ENCODE measurements at regions not wholly inside any gene's neighbourhood (a gene's known extent, or its start where the extent isn't known, plus 50 kb on each side); places are given as distances from the start of the nearest gene placed in this dataset.
"Not testable (repeated sequence)": the region's sequence is repeated elsewhere in the genome, so short reads cannot be mapped to it uniquely, and the experiment has no call there.

DNA sequence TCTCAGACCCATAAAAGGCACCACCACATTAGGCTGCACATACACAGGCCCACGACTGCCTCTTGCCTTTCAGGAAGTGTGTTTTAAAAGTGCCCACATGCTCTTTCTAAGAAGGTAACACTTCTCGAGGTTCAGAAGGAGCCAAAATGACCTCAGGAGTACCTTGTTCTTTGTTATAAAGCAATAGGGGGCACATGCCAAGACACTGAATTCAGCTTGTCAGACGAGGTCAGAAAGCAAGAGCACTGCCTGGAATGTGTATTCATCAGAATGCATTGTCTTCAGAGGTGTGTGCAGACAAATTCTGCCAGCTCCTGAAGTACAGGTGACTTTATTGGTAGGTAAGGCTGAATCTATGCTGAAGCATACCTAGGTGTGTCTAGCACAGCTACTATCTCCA lies 114.5 kb upstream of the IRX1 start:
- DNase-seq: no peak

DNA sequence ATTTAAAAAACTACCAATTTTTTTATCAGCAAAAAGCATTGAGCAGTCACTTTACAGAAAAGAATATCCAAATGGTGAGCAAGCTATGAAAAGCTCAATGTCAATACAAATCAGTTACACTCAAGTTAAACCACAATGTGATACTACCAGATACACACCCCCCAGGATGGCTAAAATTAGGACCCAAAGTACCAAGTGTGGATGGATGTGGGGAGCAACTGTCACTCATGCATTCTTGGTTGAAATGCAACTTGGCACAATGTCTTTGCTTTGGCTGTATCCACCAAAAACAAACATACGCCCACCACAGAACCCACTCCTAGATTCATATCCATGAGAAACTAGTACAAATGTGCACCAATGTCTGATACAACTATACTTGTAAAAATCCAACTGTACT lies 120.0 kb upstream of the IRX1 start:
- DNase-seq: no peak

DNA sequence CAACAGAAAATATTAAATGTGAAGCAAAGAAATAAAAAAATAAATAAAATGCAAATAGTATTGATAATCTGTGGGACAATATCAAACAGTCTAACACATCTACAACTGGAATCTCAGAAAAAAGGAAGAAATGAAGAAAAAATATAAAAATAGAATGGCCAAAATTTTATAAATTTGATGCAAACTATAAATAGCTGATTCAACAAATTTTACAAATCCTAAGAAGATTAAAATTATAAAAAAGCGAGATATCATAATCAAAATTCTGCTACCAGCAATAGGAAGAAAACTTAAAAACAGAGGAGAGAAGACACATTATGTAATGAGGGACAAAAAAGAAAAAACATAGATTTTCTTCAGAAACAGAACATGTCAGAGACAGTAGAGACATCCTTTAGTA lies 129.2 kb upstream of the IRX1 start:
- no peak for DNase-seq

DNA sequence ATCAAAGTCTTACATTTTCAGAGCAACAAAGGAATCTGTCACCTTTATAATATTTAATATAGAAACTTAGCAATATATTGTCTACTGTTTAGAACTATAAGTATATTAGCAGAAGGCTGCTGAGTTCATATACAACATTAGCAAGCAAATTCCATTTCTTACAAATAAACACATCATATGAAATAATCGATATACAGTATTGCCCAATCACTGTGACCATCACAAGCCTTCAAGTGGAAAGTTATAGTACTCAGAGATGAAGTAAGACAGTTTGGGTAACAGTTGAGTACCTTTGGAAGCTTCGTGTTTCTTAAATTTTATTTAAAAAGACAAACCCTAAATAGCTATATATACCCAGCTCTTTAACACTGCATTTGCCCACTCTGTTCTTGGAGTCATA lies 135.2 kb upstream of the IRX1 start:
- no peak for DNase-seq

DNA sequence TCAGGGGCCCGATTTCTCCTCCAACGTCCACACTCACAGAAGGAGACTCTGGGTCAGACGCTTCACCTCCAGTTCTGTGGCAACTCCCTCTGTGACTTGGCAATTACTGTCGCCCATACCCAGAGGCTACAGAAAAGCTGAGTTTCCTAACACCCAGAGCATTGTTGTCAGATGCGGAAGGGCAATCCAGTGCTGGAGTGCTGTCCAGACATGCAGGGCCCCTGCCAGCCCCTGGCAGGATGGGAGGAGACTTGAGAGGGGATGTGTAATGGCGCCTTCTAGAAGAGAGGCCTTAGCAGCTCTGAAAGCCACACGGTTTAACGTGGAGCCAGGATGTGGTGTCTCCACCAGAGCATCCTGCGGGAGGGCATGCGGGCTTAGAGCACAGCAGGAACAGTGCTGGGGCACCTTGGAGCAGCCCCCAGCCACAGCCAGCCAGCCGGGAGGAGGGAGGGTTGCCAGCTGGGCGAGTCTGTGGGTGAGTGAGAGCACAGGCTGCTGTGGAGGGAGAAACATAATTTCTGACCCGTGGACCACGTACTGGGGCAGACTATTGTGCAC lies 139.4 kb upstream of the IRX1 start:
- no peak for DNase-seq

DNA sequence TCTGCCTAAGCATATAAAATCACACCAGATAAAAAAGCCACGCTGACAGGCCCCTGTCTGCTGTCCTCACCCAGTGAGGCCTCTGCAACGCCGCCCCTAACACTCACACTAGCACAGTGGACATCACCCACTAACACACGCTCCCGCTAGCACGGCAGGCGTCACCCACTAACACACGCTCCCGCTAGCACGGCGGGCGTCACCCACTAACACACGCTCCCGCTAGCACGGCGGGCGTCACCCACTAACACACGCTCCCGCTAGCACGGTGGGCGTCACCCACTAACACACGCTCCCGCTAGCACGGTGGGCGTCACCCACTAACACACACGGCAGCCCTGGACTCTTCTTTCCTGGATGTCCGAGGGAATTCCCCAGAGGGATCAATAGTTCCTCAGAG lies 141.6 kb upstream of the IRX1 start:
- not testable (repeated sequence) for DNase-seq

DNA sequence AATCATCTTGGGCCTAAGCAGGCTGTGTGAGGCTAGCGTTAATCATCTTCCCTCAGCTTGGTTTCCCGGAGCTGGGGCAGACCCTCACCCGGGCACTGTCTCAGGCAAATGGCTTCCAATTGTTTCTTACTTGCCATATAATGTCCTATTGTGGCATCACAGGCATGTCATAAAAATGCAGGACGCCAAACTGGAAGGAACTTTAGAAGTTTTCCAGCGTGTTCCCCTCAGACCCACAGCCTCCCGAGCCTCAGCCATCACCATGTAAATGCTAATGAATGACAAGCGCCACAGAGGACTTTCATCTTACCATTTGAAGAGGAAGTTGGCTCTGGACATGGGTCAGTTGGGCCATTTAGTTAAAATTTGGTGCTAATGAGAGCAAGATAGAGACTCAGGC lies 143.0 kb upstream of the IRX1 start:
- DNase-seq: no peak

DNA sequence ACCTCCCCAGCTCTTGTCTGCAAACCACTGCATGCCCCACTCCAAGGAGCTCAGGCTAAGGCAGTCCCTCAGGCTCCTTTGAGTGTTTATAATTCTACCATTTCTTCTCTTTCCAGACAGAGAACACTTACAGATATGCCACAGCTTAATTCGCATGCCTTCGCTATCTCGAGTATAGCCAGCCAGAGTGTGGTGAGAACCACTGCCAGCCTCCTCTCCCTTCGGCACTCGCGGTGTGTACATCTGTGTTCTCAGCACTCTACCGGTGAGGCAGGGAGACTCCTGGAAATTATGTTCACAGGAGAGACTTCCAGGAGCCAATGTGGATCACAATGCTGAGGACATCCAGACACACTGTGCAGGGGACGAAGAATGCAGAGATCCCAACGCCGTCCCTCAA lies 143.7 kb upstream of the IRX1 start:
- no peak for DNase-seq

DNA sequence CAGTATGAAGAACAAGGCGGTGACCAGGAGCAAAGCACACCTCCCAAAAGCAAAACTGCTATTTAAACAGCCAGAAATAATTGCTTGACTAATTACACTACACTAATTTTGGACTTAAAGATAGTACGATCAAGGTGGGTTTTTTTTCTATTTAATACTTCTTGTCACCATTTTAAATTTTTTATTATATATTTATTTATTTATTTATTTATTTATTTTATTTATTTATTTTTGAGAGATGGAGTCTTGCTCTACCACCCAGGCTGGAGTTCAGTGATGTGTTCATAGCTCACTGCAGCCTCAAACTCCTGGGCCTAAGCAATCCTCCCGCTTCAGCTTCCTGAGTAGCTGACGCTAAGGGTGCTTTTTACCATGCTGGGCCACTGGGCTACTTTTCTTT lies 146.2 kb upstream of the IRX1 start:
- no peak for DNase-seq

DNA sequence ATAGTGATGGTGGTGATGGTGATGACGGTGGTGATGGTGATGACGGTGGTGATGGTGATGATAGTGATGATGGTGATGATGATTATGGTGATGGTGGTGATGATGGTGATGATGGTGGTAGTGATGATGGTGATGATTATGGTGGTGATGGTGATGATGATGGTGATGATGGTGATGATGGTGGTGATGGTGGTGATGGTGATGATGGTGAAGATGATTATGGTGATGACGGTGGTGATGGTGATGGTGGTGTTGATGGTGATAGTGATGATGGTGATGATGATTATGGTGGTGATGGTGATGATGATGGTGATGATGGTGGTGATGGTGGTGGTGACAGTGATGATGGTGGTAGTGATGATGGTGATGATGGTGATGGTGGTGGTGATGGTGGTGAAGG lies 149.2 kb upstream of the IRX1 start:
- no peak for DNase-seq

DNA sequence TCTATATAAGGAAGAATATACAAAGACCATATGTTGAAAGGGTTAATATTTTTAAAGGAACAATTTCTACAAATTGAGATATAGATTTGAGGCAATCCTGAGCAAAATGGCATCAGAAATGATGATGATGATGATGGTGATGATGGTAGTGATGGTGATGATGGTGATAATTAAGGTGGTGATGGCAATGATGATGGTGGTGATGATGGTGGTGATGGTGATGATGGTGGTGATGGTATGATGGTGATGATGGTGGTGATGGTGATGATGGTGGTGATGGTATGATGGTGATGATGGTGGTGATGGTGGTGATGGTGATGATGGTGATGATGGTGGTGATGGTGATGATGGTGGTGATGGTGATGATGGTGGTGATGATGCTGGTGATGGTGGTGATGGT lies 150.1 kb upstream of the IRX1 start:
- DNase-seq: not testable (repeated sequence)

DNA sequence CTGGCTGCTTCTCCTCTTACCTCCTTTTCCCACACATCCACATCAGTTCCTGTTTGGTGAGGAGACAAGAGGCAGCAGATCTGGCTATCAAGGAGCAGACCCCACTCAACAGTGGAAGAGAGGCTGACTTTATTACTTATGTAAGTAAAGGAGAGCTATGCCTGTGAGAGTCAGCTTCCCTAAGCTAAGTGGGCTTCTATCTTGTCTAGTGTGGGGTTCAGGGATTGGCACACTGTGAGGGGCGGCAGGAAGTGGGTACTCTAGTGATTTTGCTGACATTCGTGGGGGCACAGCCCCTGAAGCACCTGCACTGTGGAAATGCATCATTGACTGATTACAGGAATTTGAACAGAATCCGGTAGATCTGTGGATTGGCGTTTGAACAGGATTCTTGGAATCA lies 163.5 kb upstream of the IRX1 start:
- no peak for DNase-seq

DNA sequence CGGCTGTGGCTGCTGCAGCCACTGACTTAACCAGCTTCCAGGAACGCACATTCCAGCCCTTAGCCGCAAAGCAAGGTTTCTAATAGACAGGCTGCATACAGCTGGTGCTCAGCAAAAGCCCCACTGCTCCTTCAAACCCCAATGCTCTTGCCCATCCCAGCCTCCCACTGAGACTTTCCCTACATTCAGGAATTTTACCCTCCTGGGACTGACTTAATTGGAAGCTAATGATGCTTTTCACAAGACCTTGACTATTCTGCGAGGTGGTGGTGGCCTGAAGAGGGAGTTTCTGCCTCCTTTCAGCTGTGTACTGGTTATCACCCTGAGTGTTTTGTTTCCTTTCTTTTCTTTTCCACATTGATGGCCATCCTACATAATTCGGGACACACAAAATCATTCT lies 164.9 kb upstream of the IRX1 start:
- no peak for DNase-seq

DNA sequence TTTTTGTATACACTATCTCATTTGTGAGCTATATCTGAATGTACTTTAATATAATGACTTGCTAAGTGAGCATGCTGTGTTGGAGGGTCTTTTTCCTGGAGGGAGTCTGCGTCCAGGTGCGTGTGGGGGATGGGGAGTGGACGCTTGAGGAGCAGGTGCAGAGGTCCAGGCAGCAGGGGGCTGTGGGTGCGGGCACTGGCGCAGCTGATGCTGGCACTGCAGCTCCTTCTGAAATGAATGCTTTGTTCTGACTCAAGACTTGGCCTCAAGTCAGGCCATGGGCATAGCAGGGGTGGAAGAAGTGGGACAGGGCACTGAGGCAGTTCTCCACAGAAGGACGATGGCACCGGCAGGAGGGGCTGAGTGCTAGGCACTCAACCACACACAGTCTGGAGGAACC lies 165.7 kb upstream of the IRX1 start:
- no peak for DNase-seq

DNA sequence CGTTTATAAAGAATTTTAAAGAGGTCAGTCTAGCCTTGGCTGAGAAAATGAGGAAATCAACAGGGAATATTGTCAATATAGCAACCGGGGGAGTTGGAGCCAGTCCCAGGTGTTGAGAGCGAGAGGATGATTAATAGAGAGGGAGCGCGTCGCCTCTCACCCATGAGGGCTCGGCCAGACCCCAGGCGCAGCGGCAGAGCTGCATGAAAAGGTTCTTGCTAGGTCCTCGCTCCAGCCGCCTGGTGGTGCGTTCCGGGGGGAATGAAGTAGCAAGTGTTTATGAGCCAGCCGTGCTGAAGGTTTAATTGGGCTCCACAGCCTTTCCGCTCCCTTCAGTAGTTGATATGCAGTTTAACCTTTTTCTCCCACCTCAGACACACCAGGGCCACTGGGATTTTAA lies 167.3 kb upstream of the IRX1 start:
- peak; percentile 88 for DNase-seq

DNA sequence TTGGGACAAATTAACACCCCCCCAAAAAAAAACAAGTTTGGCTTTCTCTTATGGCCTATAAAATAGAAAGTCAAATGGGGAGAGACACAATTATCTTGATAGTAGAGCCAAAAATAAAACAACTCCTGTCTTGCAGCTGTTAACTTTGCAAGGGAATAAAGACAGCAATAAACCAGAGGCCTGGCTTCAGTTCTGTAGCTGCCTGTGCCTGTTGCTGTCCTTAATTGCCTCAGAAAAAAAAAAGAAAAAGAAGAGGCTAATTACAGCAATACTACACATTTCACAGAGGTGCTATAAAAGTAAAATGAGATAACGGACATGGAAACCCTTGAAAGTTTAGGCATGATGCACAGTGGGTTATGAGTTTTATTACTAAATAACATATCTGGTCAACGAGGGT lies 170.7 kb upstream of the IRX1 start:
- DNase-seq: no peak

DNA sequence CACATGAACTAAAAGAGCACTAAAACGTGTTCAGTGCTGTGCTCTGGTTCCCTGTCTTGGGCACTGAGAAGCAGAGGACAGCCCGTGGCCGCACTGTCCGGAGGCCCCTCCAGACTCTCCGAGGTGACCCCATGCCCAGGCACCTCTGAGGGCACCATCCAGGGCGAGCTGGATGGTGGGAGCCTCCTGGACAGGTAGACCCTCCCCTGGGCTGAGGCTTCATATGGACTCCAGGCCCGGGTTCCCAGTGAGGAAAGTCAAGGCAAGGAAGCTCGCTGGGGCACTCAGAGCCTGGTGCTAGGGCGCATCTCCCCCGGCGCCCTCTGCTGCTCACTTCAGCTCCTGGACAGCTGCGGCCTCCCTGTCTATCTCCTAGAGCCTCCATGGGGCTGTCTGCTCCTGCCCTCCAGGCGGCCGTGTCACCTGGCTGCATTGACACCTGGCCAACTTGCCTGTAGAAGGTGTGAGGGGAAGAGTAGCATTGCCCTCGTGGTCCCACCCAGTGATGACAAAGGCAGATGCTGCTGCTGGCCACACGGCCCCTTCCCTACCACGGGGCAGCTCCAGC lies 178.2 kb upstream of the IRX1 start:
- no peak for DNase-seq

DNA sequence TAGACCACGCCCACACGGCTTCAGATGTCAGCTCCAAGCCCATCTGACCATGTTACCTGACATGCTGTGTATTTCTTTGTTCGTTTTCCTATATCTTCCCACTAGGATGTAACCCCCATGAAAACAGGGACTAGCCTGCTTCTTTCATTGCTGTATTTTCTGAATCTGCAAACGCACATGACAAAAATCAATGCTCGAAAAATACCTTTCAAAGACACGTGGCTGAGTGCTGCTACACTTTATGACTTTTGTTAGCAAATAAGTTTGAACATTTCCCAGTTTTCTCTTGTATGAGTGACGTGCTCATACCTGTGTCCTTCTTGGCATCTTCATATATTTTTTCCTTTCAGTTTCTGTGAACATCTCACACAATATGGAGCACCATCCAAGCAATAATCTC lies 181.3 kb upstream of the IRX1 start:
- no peak for DNase-seq

DNA sequence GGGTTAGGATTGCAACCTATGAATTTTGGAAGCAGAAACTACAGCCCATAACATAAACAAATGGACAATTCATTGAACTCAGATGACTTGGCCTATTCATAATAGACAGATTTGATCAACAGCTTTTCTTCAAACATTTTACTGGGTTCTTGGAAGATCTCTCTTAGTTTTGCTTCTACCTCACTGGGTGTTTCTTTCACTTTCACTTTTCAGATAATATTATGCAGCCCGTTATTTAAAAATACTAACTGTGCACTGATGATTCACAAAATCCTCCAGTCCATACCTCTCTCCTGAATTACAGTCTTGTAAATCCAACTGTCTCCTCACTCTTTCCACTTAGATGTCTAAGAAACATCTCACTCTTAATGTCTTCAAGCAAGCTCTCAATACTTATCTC lies 183.5 kb upstream of the IRX1 start:
- no peak for DNase-seq

DNA sequence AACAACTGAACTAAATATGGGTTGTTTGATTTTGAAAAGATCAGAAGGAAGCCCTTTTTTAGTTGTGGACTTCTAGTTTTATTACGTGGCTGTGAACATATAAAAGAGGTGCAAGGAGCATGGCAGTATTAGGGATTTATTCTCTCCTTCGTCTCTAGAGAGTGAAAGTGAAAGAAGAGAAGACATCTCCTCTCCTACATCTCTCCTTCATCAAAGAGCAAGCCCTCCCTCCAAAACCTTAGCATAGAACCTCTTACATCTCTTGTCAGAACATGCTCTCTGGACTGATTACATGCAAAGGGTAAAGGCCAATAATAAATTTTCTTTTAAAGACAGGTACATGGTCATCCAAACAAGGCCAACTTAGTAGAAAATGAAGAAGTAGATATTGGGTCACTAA lies 184.3 kb upstream of the IRX1 start:
- DNase-seq: no peak

DNA sequence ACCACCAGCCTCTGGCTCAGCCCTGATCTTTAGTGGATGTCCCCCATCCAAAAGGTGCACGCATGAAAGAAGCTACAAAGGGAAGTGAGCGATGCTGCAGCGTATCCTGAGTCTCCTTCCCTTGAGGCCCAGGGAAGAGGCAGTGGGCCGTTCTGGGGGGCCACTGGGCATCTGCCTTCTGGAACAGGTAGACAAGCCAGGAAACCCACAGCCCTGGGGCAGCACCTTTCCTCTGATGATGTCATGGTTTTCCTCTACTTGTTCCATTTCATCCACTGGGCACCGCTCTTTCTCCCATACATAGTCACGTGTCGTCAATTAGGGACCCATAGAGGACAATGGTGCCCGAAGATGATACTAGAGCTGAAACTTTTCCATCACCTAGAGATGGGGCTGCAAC lies 194.0 kb upstream of the IRX1 start:
- no peak for DNase-seq

DNA sequence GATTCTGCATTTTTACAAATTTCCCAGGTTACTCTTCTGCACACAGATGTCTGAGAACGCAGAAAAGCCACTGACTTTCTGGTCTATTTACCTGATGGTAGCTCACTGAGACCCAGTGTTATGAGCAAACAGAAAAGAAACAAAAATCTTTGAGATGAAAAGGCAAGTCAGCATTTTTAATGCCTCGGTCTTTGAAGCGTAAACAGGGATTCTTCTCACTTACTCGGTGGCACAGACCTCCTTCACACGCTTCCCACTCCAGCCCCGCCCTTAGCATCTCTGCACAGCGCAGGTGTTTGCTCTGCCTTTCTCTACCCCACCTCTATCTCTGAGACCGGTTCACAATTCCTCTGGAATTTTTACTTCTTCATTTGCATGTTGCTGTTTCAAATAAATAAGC lies 195.0 kb upstream of the IRX1 start:
- DNase-seq: no peak

DNA sequence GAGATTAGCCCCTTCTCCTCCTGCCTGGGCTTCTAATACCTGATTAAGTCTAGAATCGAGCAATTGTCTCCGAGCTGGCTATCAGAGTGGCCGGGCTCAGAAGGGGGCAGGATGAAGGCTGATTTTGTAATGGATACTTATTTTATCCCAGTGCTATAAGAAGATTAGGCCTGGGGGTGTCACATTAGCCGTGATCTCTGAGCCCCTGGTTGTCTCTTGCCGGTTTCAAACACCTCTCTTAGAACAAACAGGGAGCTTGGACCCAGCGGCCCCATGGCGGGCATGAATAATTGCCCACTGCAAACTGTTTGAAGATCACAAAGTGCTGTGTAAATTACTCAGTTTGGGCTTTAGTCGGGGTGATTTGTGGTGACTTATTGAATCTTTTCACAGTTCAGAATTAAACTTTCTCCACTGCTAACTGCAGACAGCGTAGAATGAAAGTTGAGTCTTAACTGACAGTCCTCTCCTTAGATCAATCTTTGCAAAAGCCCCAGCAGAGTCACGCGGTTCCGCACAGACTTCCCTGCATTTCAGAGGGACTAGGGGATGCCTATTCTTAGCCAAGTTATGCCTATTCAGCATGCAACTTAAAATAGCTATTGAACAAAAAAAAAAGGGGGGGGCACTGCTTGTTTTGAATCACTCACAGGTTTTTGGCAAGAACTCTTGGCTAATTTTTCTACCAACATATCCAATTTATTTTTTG lies 200.6 kb upstream of the IRX1 start:
- peak; percentile 95 for DNase-seq

DNA sequence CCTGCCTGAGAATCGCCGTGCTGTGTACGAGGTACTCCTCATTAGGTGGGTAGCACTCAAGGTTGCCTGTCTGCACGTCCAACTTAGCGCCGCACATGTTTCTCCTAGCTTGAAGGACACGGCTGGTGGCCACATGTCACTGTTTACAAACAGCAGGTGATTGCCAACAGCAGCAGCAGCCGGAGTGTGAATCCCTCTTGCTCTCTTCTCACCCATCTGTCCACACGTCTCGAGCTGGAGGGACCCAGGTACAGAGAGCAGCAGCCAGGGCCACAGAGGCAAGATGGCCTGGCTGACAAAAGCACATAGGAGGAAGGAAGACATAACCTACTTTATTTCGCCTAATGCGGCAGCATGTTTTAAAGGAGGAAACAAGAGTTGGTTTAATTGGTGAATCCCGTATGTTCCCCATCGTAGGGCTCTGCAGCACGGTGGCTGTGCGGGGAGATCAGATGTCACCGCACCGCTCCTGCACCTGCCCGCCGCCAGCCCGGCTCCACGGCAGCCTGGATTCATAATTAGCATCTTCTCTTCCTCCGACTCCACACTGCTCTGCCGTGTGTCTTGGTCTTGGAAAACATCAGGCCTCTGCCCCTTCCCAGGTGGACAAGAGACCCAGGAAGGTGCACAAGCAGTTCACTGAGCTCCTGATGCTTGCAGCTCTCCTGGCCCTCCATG lies 201.6 kb upstream of the IRX1 start:
- peak; percentile 99 for DNase-seq
